Endothelial cell of umbilical vein (primary cell): ENCODE measurements at regions not wholly inside any gene's neighbourhood (a gene's known extent, or its start where the extent isn't known, plus 50 kb on each side); places are given as distances from the start of the nearest gene placed in this dataset.

Experiments
- BruUV-seq: library from RNA; stranded (reverse); fragments of 400-500 nt; replicated peaks from 2 replicates; lab custom pipeline; 2021; lab: Mats Ljungman, UMichigan
- CTCF ChIA-PET: fragments of 300-600, 350-600 bp; sonication (Branson Sonifier 250); formaldehyde crosslinking; loops from one replicate; lab custom pipeline; 2021; ENCODE audit warnings: antibody characterized with exemption, inconsistent platforms; lab: Charles Lee
- POLR2A ChIA-PET: fragments of 300-600, 350-600 bp; sonication (Branson Sonifier 250); formaldehyde crosslinking; loops from one replicate; lab custom pipeline; 2021; ENCODE audit warnings: antibody characterized with exemption, inconsistent platforms; lab: Charles Lee
- DNase-seq: peaks from one replicate; pipeline ENCODE4 v3.0.0-alpha.2; 2011; ENCODE audit warnings: low read depth, low spot score
- FAIRE-seq: peaks from 2 replicates; lab custom pipeline; 2011; peaks lifted over from hg19 to GRCh38; lab: Jason Lieb, UNC
- H2AFZ ChIP-seq: 2 replicates; pipeline ENCODE4 v1.6.0; 2012; ENCODE audit warnings: low read depth, low read length, control low read depth, inconsistent platforms
- H3K27ac ChIP-seq: 2 replicates; pipeline ENCODE4 v1.5.1; 2011; ENCODE audit warnings: low read depth, mild to moderate bottlenecking, control low read depth, low read length, moderate library complexity; ENCODE audit not compliant: insufficient read depth
- H3K27me3 ChIP-seq, 2 experiments: 2 replicates each; pipeline versions ENCODE4 v1.6.0 to v1.6.1; 2011; ENCODE audit warnings: low read length in 2 of 2, mixed read lengths in 1 of 2; ENCODE audit not compliant: control insufficient read depth in 2 of 2, insufficient read depth in 2 of 2
- H3K36me3 ChIP-seq, 2 experiments: 2 replicates in 1 of 2; 3 replicates in 1 of 2; pipeline ENCODE4 v1.5.1; 2011; ENCODE audit warnings: low read length in 2 of 2, mild to moderate bottlenecking in 1 of 2, moderate library complexity in 1 of 2; ENCODE audit not compliant: control insufficient read depth in 2 of 2, insufficient read depth in 2 of 2; ENCODE audit errors: extremely low read depth in 1 of 2
- H3K4me1 ChIP-seq: 3 replicates; pipeline ENCODE4 v1.5.1; 2011; ENCODE audit warnings: mild to moderate bottlenecking, low read length; ENCODE audit not compliant: control insufficient read depth, insufficient read depth; ENCODE audit errors: extremely low read depth
- H3K4me2 ChIP-seq: 2 replicates; pipeline ENCODE4 v1.6.1; 2011; ENCODE audit warnings: low read length, control low read depth, mixed read lengths; ENCODE audit not compliant: insufficient read depth
- H3K4me3 ChIP-seq, 3 experiments: fragments of 200-600 bp in 1 of 3; sonication (generic), shearing (Covaris generic) in 1 of 3; replicated peaks in 1 of 3; 2 replicates each; pipeline ENCODE4 v1.5.1; 2011 to 2016; ENCODE audit warnings: control low read depth in 3 of 3, low read length in 3 of 3, mild to moderate bottlenecking in 2 of 3, inconsistent platforms in 1 of 3, low read depth in 1 of 3, moderate library complexity in 1 of 3; ENCODE audit not compliant: insufficient read depth in 1 of 3
- H3K79me2 ChIP-seq: 2 replicates; pipeline ENCODE4 v1.6.0; 2012; ENCODE audit warnings: low read length, inconsistent platforms; ENCODE audit not compliant: control insufficient read depth, insufficient read depth
- H3K9ac ChIP-seq: replicated peaks from 2 replicates; pipeline ENCODE3; 2011; ENCODE audit warnings: low read length, control low read depth; ENCODE audit not compliant: insufficient read depth; ENCODE audit errors: extremely low read depth
- H3K9me1 ChIP-seq: replicated peaks from 3 replicates; pipeline ENCODE4 v1.6.0; 2011; ENCODE audit warnings: mild to moderate bottlenecking, low read length; ENCODE audit not compliant: control insufficient read depth, insufficient read depth; ENCODE audit errors: extremely low read depth
- H3K9me3 ChIP-seq: replicated peaks from 2 replicates; pipeline ENCODE4 v1.5.1; 2012; ENCODE audit warnings: low read length, inconsistent platforms; ENCODE audit not compliant: control insufficient read depth, insufficient read depth
- H4K20me1 ChIP-seq: replicated peaks from 2 replicates; pipeline ENCODE3; 2011; ENCODE audit warnings: mild to moderate bottlenecking, low read length; ENCODE audit not compliant: control insufficient read depth, insufficient read depth; ENCODE audit errors: extremely low read depth
- EZH2 ChIP-seq: IDR thresholded peaks from 2 replicates; pipeline ENCODE4 v1.6.1; 2012; ENCODE audit warnings: borderline replicate concordance, low read depth, mild to moderate bottlenecking, moderate library complexity, low read length, inconsistent platforms; ENCODE audit not compliant: severe bottlenecking
- FOS ChIP-seq: IDR thresholded peaks from 2 replicates; pipeline ENCODE4 v1.6.1; 2011; ENCODE audit warnings: mild to moderate bottlenecking, low read length, moderate library complexity, borderline replicate concordance; ENCODE audit not compliant: insufficient read depth
- GATA2 ChIP-seq: IDR thresholded peaks from 2 replicates; pipeline ENCODE4 v1.7.0; 2011; ENCODE audit warnings: low read depth, mild to moderate bottlenecking, moderate library complexity, mixed read lengths, low read length; ENCODE audit not compliant: insufficient read length, insufficient read depth
- JUN ChIP-seq: IDR thresholded peaks from 2 replicates; pipeline ENCODE4 v1.6.1; 2011; ENCODE audit warnings: borderline replicate concordance, low read depth; ENCODE audit not compliant: insufficient read length, insufficient read depth
- MYC ChIP-seq: IDR thresholded peaks from one replicate; pipeline ENCODE4 v1.6.1; 2011; ENCODE audit warnings: mild to moderate bottlenecking, low read depth, low read length
- POLR2A ChIP-seq: IDR thresholded peaks from 2 replicates; pipeline ENCODE4 v1.6.1; 2012; ENCODE audit warnings: low read depth, mild to moderate bottlenecking, control low read depth, low read length
- POLR2AphosphoS5 ChIP-seq: IDR thresholded peaks from 2 replicates; pipeline ENCODE4 v1.6.1; 2012; ENCODE audit warnings: low read depth, mild to moderate bottlenecking, control low read depth, low read length, moderate library complexity; ENCODE audit not compliant: insufficient read depth
- dilution Hi-C: fragments of 300-500 bp; cut with MboI; formaldehyde crosslinking; loops from one replicate; pipeline ENCODE4 v1.15.0; 2019; ENCODE audit warnings: low sequenced_read_pairs; ENCODE audit not compliant: extremely low pct_ligation_motif_present
- intact Hi-C: fragments of 100-400 bp; cut with micrococcal nuclease; formaldehyde crosslinking; loops from one replicate; pipeline ENCODE4 v1.10.0; 2022
- TF ChIP-seq, protein P1 (sequence below): IDR thresholded peaks from 2 replicates; pipeline ENCODE4 v1.6.1; 2011; ENCODE audit not compliant: insufficient read depth, insufficient read length
- TF ChIP-seq, protein P2 (sequence below), 2 donors: IDR thresholded peaks; 1 replicate in 1 of 2; 2 replicates in 1 of 2; pipeline ENCODE4 v1.5.1; 2011; ENCODE audit warnings: low read length in 2 of 2, mild to moderate bottlenecking in 2 of 2, moderate library complexity in 2 of 2, control low read depth in 1 of 2, inconsistent platforms in 1 of 2, low read depth in 1 of 2; ENCODE audit not compliant: insufficient read depth in 1 of 2; ENCODE audit errors: extremely low read depth in 1 of 2

DNA sequence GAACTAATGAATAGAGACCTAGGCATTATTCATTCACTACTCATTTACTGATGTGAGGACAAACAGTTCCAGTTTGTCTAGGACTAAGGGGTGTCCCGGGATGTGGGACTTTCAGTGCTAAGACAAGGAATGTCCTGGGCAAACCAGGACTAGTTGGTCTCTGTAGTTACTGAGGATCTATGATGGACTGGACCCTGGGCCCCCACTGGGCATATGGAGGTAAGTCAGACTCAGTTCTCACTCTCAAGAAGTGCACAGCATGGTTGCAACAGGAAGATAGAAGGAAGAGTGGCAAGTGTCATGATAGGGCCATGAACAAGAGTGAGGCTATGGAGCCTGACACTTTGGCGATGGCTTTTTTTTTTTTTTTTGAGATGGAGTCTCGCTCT, 128.2 kb downstream of the MYCN start:
- CTCF ChIA-PET: no interaction called here
- H3K9me3 ChIP-seq: peaks cover 2% of the 10 kb centered on the region
- FAIRE-seq: no peak

DNA sequence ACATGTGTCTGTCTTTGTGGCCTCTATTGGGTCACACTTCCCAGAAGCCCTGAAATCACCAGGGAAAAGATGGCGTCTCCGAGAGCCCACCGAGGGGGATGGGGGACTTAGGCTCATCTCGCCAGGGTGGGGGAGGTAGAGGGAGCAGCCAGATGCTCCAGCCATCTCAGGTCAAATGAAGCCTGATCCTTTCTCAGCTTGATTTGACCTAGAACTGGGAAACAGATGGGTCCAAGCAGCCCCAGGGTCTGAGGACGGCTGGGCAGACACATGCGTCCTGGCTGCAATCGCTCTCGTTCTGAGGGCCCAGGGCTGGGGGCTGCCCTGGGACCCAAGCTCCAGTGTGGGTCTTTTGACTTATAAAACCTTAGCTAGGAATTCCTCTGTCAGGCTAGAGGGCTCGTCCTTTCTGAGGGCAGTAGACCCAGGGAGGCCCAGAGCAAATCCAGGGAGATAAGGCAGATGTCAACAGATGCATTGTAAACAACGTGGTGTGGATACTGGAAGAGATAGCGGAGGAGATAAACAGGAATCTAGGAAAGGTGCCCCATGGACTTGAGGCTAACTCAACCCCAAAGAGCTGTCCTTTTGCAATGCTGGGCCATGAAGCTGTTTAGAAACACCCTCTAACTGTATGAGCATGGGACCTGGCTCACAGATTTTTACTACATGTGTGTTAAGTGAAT, 127.7 kb downstream of the MYCN start:
- Histone ChIP-seq H3K4me1 (no peaks in the 10 kb centered on the region), H3K36me3 (no peaks in the 10 kb centered on the region), H3K9ac (no peak overlapping the region), H3K4me3 (no peak overlapping the region), H3K9me1 (no peaks in the 10 kb centered on the region), H3K79me2 (no peaks in the 10 kb centered on the region), H2AFZ (no peak overlapping the region), H3K27ac (no peak overlapping the region), H4K20me1 (no peaks in the 10 kb centered on the region), H3K4me2 (no peak overlapping the region), H3K27me3 (no peaks in the 10 kb centered on the region), H3K9me3 (peaks cover 2% of the 10 kb centered on the region)
- FAIRE-seq (no peak), DNase-seq (no peak)
- ChIA-PET POLR2A (no interaction called here), CTCF (interaction anchor here (0.6 kb wide), 1 partner anchor 8 kb away, joined by 3 read pairs; no protein-coding TSS in a partner anchor)
- TF ChIP-seq, protein P1, sequence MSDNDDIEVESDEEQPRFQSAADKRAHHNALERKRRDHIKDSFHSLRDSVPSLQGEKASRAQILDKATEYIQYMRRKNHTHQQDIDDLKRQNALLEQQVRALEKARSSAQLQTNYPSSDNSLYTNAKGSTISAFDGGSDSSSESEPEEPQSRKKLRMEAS: no peak
- no peak for TF ChIP-seq GATA2
- no peak for TF ChIP-seq FOS
- no peak for TF ChIP-seq MYC
- TF ChIP-seq, protein P2, sequence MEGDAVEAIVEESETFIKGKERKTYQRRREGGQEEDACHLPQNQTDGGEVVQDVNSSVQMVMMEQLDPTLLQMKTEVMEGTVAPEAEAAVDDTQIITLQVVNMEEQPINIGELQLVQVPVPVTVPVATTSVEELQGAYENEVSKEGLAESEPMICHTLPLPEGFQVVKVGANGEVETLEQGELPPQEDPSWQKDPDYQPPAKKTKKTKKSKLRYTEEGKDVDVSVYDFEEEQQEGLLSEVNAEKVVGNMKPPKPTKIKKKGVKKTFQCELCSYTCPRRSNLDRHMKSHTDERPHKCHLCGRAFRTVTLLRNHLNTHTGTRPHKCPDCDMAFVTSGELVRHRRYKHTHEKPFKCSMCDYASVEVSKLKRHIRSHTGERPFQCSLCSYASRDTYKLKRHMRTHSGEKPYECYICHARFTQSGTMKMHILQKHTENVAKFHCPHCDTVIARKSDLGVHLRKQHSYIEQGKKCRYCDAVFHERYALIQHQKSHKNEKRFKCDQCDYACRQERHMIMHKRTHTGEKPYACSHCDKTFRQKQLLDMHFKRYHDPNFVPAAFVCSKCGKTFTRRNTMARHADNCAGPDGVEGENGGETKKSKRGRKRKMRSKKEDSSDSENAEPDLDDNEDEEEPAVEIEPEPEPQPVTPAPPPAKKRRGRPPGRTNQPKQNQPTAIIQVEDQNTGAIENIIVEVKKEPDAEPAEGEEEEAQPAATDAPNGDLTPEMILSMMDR (IDR thresholded peaks at IDR 0.05; ENCODE audit: extremely low read depth in 1 of 2, insufficient read depth in 1 of 2, low read depth in 1 of 2, low read length in 2 of 2): no peak
- TF ChIP-seq POLR2A: no peak
- no peak for TF ChIP-seq POLR2AphosphoS5
- TF ChIP-seq JUN: no peak
- no peak for TF ChIP-seq EZH2
- dilution Hi-C loops (no loop called here), intact Hi-C loops (no loop called here)
- no TSS peak for BruUV-seq

More for the DNA sequence above, 128.2 kb downstream of the MYCN start:
- no peak overlapping the region for H3K4me3 ChIP-seq
- no peaks in the 10 kb centered on the region for H3K27me3 ChIP-seq
- H3K4me2 ChIP-seq: no peak overlapping the region
- H3K9me1 ChIP-seq: no peaks in the 10 kb centered on the region
- H2AFZ ChIP-seq: no peak overlapping the region
- no peaks in the 10 kb centered on the region for H3K79me2 ChIP-seq
- dilution Hi-C loops (no loop called here), intact Hi-C loops (no loop called here)
- TF ChIP-seq POLR2AphosphoS5 (no peak), FOS (no peak), GATA2 (no peak)
- TF ChIP-seq, protein P2 (IDR thresholded peaks at IDR 0.05; ENCODE audit: extremely low read depth in 1 of 2, insufficient read depth in 1 of 2, low read depth in 1 of 2, low read length in 2 of 2): no peak
- H3K27ac ChIP-seq: no peak overlapping the region
- H4K20me1 ChIP-seq: no peaks in the 10 kb centered on the region
- BruUV-seq: no TSS peak
- DNase-seq: no peak
- H3K36me3 ChIP-seq: no peaks in the 10 kb centered on the region
- no peaks in the 10 kb centered on the region for H3K4me1 ChIP-seq
- no peak overlapping the region for H3K9ac ChIP-seq
- POLR2A ChIA-PET: no interaction called here
